OCI-LY7 (cell line): ENCODE measurements at regions not wholly inside any gene's neighbourhood (a gene's known extent, or its start where the extent isn't known, plus 50 kb on each side); places are given as distances from the start of the nearest gene placed in this dataset.
A peak's percentile ranks its signal among the peaks of the same experiment; 100 is the strongest.

Experiments used
- BruUV-seq: library from RNA; stranded (reverse); fragments of 400-500 nt; replicated peaks from 2 replicates; lab custom pipeline; 2021; lab: Mats Ljungman, UMichigan
- CTCF ChIA-PET: fragments of 300-600 bp; sonication (Branson Sonifier 250); formaldehyde crosslinking; loops from one replicate; lab custom pipeline; 2022; ENCODE audit warnings: antibody characterized with exemption; ENCODE audit not compliant: unreplicated experiment; lab: Charles Lee
- POLR2A ChIA-PET: fragments of 300-600 bp; sonication (Branson Sonifier 250); formaldehyde crosslinking; loops from one replicate; lab custom pipeline; 2022; ENCODE audit warnings: antibody characterized with exemption; lab: Charles Lee
- DNase-seq: peaks from one replicate; pipeline ENCODE4 v3.0.0-alpha.2; 2015; ENCODE audit warnings: low spot score
- H2AFZ ChIP-seq: fragments of 200-600 bp; sonication (generic), shearing (Covaris generic); 2 replicates; pipeline ENCODE4 v1.6.1; 2014; ENCODE audit warnings: mild to moderate bottlenecking, antibody characterized with exemption, low read length, moderate library complexity
- H3K27ac ChIP-seq: fragments of 200-600 bp; sonication (generic); 2 replicates; pipeline ENCODE4 v1.5.1; 2014; ENCODE audit warnings: mixed run types, low read depth, mild to moderate bottlenecking, moderate library complexity, low read length, inconsistent platforms; ENCODE audit not compliant: poor library complexity, severe bottlenecking
- H3K36me3 ChIP-seq: fragments of 200-600 bp; sonication (generic); 2 replicates; pipeline ENCODE4 v1.6.1; 2014; ENCODE audit warnings: mild to moderate bottlenecking, antibody characterized with exemption, low read length, moderate library complexity, mixed read lengths; ENCODE audit not compliant: insufficient read depth
- H3K4me1 ChIP-seq: fragments of 200-600 bp; sonication (generic); 2 replicates; pipeline ENCODE4 v1.5.1; 2014; ENCODE audit warnings: mild to moderate bottlenecking, low read length; ENCODE audit not compliant: insufficient read depth, poor library complexity, severe bottlenecking
- H3K4me2 ChIP-seq: fragments of 200-600 bp; sonication (generic); 2 replicates; pipeline ENCODE4 v1.6.1; 2014; ENCODE audit warnings: mild to moderate bottlenecking, low read length
- H3K4me3 ChIP-seq: fragments of 200-600 bp; sonication (generic); 2 replicates; pipeline ENCODE4 v1.5.1; 2014; ENCODE audit warnings: mild to moderate bottlenecking, low read depth, low read length; ENCODE audit not compliant: poor library complexity, severe bottlenecking
- H3K79me2 ChIP-seq: fragments of 200-600 bp; sonication (generic); 2 replicates; pipeline ENCODE4 v1.6.1; 2016; ENCODE audit warnings: low read depth, mild to moderate bottlenecking, low read length, moderate library complexity, mixed read lengths; ENCODE audit not compliant: insufficient read depth
- H3K9me2 ChIP-seq: fragments of 200-600 bp; sonication (generic); 2 replicates; pipeline ENCODE4 v1.6.1; 2016; ENCODE audit warnings: mild to moderate bottlenecking, low read length, mixed read lengths; ENCODE audit not compliant: insufficient read depth
- H3K9me3 ChIP-seq: fragments of 200-600 bp; sonication (generic); 2 replicates; pipeline ENCODE4 v1.6.1; 2014; ENCODE audit warnings: mild to moderate bottlenecking, mixed run types, low read length, mixed read lengths
- H4K20me1 ChIP-seq: fragments of 200-600 bp; sonication (generic); 2 replicates; pipeline ENCODE4 v1.6.1; 2014; ENCODE audit warnings: mild to moderate bottlenecking, antibody characterized with exemption, low read length, moderate library complexity, mixed read lengths; ENCODE audit not compliant: insufficient read depth
- CTCF ChIP-seq: fragments of 200-600 bp; sonication (generic); conservative IDR thresholded peaks from 2 replicates; pipeline ENCODE4 v1.5.1; 2014; ENCODE audit warnings: mild to moderate bottlenecking, antibody characterized with exemption, low read length, moderate library complexity, mixed read lengths
- EZH2phosphoT487 ChIP-seq: fragments of 200-600 bp; sonication (generic); IDR thresholded peaks from 2 replicates; pipeline ENCODE4 v1.6.1; 2018; ENCODE audit warnings: low read depth, borderline replicate concordance, mild to moderate bottlenecking, mixed run types, antibody characterized with exemption, low read length, moderate library complexity, mixed read lengths
- intact Hi-C: fragments of 100-400 bp; cut with micrococcal nuclease; formaldehyde crosslinking; loops from one replicate; pipeline ENCODE4 v1.10.0; 2022; ENCODE audit not compliant: unreplicated experiment

- no peaks in the 10 kb centered on the region for H3K36me3 ChIP-seq
- H4K20me1 ChIP-seq: no peaks in the 10 kb centered on the region
- no peak overlapping the region for H3K27ac ChIP-seq
- H2AFZ ChIP-seq: no peak overlapping the region
- H3K79me2 ChIP-seq: no peaks in the 10 kb centered on the region
- H3K4me1 ChIP-seq: no peaks in the 10 kb centered on the region
- no peaks in the 10 kb centered on the region for H3K9me2 ChIP-seq
- intact Hi-C loops: no loop called here
- H3K4me3 ChIP-seq: no peak overlapping the region
- no TSS peak for BruUV-seq
- ChIA-PET POLR2A (no interaction called here), CTCF (no interaction called here)
- H3K9me3 ChIP-seq: no peaks in the 10 kb centered on the region
- TF ChIP-seq EZH2phosphoT487: no peak
- no peak for TF ChIP-seq CTCF
- no peak overlapping the region for H3K4me2 ChIP-seq
- DNase-seq: no peak
Measured at GRCh38 chr5:178793696-178794095, 63.2 kb upstream of the ZNF354A start.

- ChIA-PET POLR2A (no interaction called here), CTCF (no interaction called here)
- DNase-seq: peak; percentile 35
- no TSS peak for BruUV-seq
- Histone ChIP-seq H3K36me3 (no peaks in the 10 kb centered on the region), H2AFZ (no peak overlapping the region), H3K4me2 (no peak overlapping the region), H3K9me2 (no peaks in the 10 kb centered on the region), H3K79me2 (no peaks in the 10 kb centered on the region), H3K9me3 (no peaks in the 10 kb centered on the region), H3K4me3 (no peak overlapping the region), H3K4me1 (no peaks in the 10 kb centered on the region), H4K20me1 (no peaks in the 10 kb centered on the region), H3K27ac (no peak overlapping the region)
- TF ChIP-seq CTCF: peak; percentile 67
- no peak for TF ChIP-seq EZH2phosphoT487
- intact Hi-C loops: no loop called here
Measured at GRCh38 chr5:178793151-178793550, 62.7 kb upstream of the ZNF354A start.

GRCh38 chr5:178791976-178792375 is 61.5 kb upstream of the ZNF354A start:
- intact Hi-C loops: no loop called here

More at GRCh38 chr5:178791976-178792375, 61.5 kb upstream of the ZNF354A start:
- no peak for TF ChIP-seq CTCF
- TF ChIP-seq EZH2phosphoT487: no peak
- H3K4me1 ChIP-seq: no peaks in the 10 kb centered on the region
- no TSS peak for BruUV-seq
- H3K4me3 ChIP-seq: no peak overlapping the region
- H3K27ac ChIP-seq: no peak overlapping the region
- no peaks in the 10 kb centered on the region for H3K79me2 ChIP-seq
- POLR2A ChIA-PET: no interaction called here
- no peak for DNase-seq
- H3K36me3 ChIP-seq: no peaks in the 10 kb centered on the region
- H4K20me1 ChIP-seq: no peaks in the 10 kb centered on the region
- CTCF ChIA-PET: no interaction called here
- no peak overlapping the region for H2AFZ ChIP-seq
- H3K4me2 ChIP-seq: no peak overlapping the region
- H3K9me2 ChIP-seq: no peaks in the 10 kb centered on the region
- no peaks in the 10 kb centered on the region for H3K9me3 ChIP-seq
